ENCODE measurements at regions not wholly inside any gene's neighbourhood (a gene's known extent, or its start where the extent isn't known, plus 50 kb on each side); places are given as distances from the start of the nearest gene placed in this dataset.

GRCh38 chr6:155995281-155995680 lies 539.6 kb upstream of the NOX3 start:
- TF ChIP-seq EZH2phosphoT487 (IDR thresholded peaks at IDR 0.05; ENCODE audit: insufficient read depth, low read depth) (no peak), EZH2 (IDR thresholded peaks at IDR 0.05; ENCODE audit: insufficient read depth, poor library complexity, severe bottlenecking) (no peak)

All from GM23248 (cell line).